ENCODE measurements at regions not wholly inside any gene's neighbourhood (a gene's known extent, or its start where the extent isn't known, plus 50 kb on each side); places are given as distances from the start of the nearest gene placed in this dataset.

DNA sequence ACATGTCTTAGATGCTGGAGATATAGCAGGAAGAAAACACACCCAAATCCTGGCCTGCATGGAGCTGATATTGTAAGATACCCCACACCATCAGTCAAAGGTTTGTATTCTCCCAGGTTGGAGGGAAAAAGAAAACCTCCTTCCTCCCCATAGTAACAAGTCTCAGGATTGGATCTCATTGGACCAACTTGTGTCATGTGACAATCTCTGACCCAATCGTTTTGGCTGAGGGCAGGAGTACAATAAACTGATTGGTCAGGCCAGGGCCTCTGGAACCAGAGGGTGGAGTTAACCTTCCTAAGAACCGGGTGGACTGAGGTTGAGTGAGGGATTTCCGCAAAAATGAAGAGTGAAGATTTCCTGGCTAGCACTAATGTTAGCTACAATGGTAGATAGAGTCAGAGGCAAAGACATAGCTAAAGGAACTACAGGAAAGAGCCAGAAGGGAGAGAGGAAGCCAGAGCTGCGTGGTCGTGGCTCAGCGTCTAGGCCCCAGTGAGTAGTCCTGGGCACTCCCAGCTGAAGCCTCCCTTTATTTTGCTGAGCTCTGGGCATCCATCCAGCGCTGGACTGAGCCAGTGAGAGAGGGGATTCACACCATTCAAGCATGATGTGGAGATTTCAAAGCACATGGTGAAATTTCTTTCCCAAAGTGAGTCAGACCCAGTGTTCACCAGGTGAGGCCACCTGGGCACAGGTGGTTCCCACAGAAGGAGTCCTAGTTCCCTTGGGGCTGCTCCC is 219.9 kb downstream of the AACS start:
- H3K36me3 Mint-ChIP-seq: peaks cover 22% of the 10 kb centered on the region
- DNase-seq (ENCODE audit: low spot score) (no peak), ATAC-seq (peak; percentile 16)
- ChIA-PET CTCF (interaction anchor here (1.0 to 1.5 kb wide), 2 partner anchors 47 to 48 kb away, joined by 3 to 4 read pairs; no protein-coding TSS in a partner anchor), POLR2A (no interaction called here)
- H3K27me3 Mint-ChIP-seq (ENCODE audit: low read depth): no peaks in the 10 kb centered on the region; the same call in 1 of the 2 replicates
- no peak for TF ChIP-seq CREB1 (CRISPR knock-in tag; IDR thresholded peaks at IDR 0.05)
- TF ChIP-seq, protein P1, sequence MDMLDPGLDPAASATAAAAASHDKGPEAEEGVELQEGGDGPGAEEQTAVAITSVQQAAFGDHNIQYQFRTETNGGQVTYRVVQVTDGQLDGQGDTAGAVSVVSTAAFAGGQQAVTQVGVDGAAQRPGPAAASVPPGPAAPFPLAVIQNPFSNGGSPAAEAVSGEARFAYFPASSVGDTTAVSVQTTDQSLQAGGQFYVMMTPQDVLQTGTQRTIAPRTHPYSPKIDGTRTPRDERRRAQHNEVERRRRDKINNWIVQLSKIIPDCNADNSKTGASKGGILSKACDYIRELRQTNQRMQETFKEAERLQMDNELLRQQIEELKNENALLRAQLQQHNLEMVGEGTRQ (CRISPR knock-in tag; IDR thresholded peaks at IDR 0.05): peak; percentile 76
- TF ChIP-seq SOX15 (CRISPR knock-in tag; IDR thresholded peaks at IDR 0.05): no peak
- TF ChIP-seq NFYB (CRISPR knock-in tag; conservative IDR thresholded peaks at IDR 0.05; ENCODE audit: low read depth): peak; percentile 40; the same call in 1 of the 2 replicates
- TF ChIP-seq, protein P2, sequence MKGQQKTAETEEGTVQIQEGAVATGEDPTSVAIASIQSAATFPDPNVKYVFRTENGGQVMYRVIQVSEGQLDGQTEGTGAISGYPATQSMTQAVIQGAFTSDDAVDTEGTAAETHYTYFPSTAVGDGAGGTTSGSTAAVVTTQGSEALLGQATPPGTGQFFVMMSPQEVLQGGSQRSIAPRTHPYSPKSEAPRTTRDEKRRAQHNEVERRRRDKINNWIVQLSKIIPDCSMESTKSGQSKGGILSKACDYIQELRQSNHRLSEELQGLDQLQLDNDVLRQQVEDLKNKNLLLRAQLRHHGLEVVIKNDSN (CRISPR knock-in tag; IDR thresholded peaks at IDR 0.05): peak; percentile 51; the same call in 1 of the 2 replicates
- H3K4me3 Mint-ChIP-seq: no peak overlapping the region
- peaks cover 28% of the 10 kb centered on the region for H3K4me1 Mint-ChIP-seq
- peak overlapping the region; percentile 40; the same call in 1 of the 2 replicates for H3K27ac Mint-ChIP-seq
- H3K9me3 Mint-ChIP-seq: peaks cover 8% of the 10 kb centered on the region

DNA sequence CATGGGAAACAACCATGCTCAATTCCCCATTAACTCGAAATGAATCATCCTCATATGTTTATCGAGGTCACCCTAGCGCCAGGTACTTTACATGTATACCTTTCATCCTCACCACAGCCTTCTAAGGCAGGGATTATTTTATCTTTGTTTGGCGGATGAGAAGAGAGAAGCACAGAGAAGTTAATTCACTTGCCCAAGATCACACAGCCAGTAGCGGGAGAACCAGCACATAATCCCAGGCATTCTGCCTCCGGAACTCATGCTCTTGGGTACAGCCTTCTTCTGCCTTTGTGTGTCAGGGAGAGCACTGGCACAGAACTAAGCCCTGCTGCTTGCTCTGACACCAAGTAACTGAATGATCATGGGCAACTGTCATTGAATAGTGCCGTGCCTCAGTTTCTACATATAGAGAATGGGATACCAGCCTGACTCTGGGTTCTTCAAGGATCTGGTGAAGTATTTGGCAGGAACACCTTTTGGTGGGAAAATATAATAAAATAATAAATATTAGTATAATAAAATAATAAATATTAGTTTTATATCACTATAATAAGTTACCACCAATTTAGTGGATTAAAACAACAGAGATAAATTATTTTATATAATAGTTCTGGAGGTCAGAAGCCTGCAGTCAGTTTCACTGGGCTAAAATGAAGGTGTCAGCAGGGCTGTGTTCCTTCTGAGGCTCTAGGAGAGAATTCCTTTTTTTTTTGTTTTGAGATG is 220.9 kb downstream of the AACS start:
- Mint-ChIP-seq H3K4me3 (no peak overlapping the region), H3K27me3 (ENCODE audit: low read depth) (no peaks in the 10 kb centered on the region; the same call in 1 of the 2 replicates), H3K4me1 (peaks cover 19% of the 10 kb centered on the region), H3K27ac (no peak overlapping the region), H3K36me3 (peaks cover 22% of the 10 kb centered on the region), H3K9me3 (peaks cover 8% of the 10 kb centered on the region)
- DNase-seq (ENCODE audit: low spot score) (no peak), ATAC-seq (no peak)
- CTCF ChIA-PET: no interaction called here
- POLR2A ChIA-PET: no interaction called here
- no peak for TF ChIP-seq TEAD4 (CRISPR knock-in tag; IDR thresholded peaks at IDR 0.05)
- TF ChIP-seq NFYB (CRISPR knock-in tag; conservative IDR thresholded peaks at IDR 0.05; ENCODE audit: low read depth): no peak
- TF ChIP-seq, protein P3, sequence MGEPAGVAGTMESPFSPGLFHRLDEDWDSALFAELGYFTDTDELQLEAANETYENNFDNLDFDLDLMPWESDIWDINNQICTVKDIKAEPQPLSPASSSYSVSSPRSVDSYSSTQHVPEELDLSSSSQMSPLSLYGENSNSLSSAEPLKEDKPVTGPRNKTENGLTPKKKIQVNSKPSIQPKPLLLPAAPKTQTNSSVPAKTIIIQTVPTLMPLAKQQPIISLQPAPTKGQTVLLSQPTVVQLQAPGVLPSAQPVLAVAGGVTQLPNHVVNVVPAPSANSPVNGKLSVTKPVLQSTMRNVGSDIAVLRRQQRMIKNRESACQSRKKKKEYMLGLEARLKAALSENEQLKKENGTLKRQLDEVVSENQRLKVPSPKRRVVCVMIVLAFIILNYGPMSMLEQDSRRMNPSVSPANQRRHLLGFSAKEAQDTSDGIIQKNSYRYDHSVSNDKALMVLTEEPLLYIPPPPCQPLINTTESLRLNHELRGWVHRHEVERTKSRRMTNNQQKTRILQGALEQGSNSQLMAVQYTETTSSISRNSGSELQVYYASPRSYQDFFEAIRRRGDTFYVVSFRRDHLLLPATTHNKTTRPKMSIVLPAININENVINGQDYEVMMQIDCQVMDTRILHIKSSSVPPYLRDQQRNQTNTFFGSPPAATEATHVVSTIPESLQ (CRISPR knock-in tag; IDR thresholded peaks at IDR 0.05): no peak
- TF ChIP-seq ZNF317 (CRISPR knock-in tag; IDR thresholded peaks at IDR 0.05; ENCODE audit: borderline replicate concordance, low read depth): no peak
- peak; percentile 90 for TF ChIP-seq HMGA2 (CRISPR knock-in tag; IDR thresholded peaks at IDR 0.05)
- TF ChIP-seq RORB (CRISPR knock-in tag; IDR thresholded peaks at IDR 0.05): no peak
- TF ChIP-seq PRRX2 (CRISPR knock-in tag; IDR thresholded peaks at IDR 0.05): no peak
- TF ChIP-seq GTF2I (CRISPR knock-in tag; conservative IDR thresholded peaks at IDR 0.05): no peak

DNA sequence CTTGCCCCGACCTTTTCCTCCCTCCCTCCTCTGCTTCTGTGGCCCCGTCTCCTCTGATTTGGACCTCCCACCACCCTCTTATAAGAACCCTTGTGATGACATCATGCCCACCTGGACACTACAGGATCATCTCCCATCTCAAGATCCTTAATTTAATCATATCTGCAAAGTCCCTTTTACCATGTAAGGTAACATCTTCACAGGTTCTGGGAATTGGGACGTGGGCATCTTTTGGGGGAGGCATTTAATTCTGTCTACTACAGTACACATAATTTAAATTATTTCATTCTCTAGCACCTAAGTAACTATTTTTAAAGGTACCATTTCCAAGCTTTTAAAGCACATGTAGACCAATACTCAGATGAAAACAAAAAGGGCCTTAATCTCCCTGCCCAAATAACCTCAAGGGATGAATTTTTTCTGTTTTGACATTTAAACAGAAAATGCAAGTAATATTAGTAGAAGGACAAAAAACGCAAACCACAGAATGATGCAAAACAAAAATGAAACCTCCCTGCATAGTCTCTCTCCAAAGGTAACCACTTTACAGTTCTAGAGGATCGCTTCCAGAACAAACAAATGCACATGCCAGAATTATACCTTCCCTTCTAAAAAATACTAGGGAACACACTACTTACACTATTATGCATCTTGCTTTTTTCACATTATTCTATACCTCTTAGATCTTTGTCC is 222.1 kb downstream of the AACS start:
- Mint-ChIP-seq H3K27ac (no peak overlapping the region), H3K9me3 (peaks cover 8% of the 10 kb centered on the region), H3K4me3 (no peak overlapping the region), H3K36me3 (peaks cover 22% of the 10 kb centered on the region), H3K4me1 (peaks cover 11% of the 10 kb centered on the region), H3K27me3 (ENCODE audit: low read depth) (no peaks in the 10 kb centered on the region; the same call in 1 of the 2 replicates)
- DNase-seq (ENCODE audit: low spot score) (no peak), ATAC-seq (no peak)
- POLR2A ChIA-PET: no interaction called here
- CTCF ChIA-PET: no interaction called here
- no peak for TF ChIP-seq ZNF317 (CRISPR knock-in tag; IDR thresholded peaks at IDR 0.05; ENCODE audit: borderline replicate concordance, low read depth)
- TF ChIP-seq, protein P4, sequence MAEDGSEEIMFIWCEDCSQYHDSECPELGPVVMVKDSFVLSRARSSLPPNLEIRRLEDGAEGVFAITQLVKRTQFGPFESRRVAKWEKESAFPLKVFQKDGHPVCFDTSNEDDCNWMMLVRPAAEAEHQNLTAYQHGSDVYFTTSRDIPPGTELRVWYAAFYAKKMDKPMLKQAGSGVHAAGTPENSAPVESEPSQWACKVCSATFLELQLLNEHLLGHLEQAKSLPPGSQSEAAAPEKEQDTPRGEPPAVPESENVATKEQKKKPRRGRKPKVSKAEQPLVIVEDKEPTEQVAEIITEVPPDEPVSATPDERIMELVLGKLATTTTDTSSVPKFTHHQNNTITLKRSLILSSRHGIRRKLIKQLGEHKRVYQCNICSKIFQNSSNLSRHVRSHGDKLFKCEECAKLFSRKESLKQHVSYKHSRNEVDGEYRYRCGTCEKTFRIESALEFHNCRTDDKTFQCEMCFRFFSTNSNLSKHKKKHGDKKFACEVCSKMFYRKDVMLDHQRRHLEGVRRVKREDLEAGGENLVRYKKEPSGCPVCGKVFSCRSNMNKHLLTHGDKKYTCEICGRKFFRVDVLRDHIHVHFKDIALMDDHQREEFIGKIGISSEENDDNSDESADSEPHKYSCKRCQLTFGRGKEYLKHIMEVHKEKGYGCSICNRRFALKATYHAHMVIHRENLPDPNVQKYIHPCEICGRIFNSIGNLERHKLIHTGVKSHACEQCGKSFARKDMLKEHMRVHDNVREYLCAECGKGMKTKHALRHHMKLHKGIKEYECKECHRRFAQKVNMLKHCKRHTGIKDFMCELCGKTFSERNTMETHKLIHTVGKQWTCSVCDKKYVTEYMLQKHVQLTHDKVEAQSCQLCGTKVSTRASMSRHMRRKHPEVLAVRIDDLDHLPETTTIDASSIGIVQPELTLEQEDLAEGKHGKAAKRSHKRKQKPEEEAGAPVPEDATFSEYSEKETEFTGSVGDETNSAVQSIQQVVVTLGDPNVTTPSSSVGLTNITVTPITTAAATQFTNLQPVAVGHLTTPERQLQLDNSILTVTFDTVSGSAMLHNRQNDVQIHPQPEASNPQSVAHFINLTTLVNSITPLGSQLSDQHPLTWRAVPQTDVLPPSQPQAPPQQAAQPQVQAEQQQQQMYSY (CRISPR knock-in tag; IDR thresholded peaks at IDR 0.05): no peak
- TF ChIP-seq ZBTB21 (CRISPR knock-in tag; IDR thresholded peaks at IDR 0.05; ENCODE audit: borderline replicate concordance): no peak
- TF ChIP-seq, protein P5, sequence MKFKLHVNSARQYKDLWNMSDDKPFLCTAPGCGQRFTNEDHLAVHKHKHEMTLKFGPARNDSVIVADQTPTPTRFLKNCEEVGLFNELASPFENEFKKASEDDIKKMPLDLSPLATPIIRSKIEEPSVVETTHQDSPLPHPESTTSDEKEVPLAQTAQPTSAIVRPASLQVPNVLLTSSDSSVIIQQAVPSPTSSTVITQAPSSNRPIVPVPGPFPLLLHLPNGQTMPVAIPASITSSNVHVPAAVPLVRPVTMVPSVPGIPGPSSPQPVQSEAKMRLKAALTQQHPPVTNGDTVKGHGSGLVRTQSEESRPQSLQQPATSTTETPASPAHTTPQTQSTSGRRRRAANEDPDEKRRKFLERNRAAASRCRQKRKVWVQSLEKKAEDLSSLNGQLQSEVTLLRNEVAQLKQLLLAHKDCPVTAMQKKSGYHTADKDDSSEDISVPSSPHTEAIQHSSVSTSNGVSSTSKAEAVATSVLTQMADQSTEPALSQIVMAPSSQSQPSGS (CRISPR knock-in tag; IDR thresholded peaks at IDR 0.05; ENCODE audit: borderline replicate concordance, low read depth): no peak
- TF ChIP-seq TEAD4 (CRISPR knock-in tag; IDR thresholded peaks at IDR 0.05): no peak
- TF ChIP-seq ZNF232 (CRISPR knock-in tag; IDR thresholded peaks at IDR 0.05): no peak
- TF ChIP-seq, protein P1 (CRISPR knock-in tag; IDR thresholded peaks at IDR 0.05): no peak
- TF ChIP-seq MYBL2 (CRISPR knock-in tag; IDR thresholded peaks at IDR 0.05): no peak
